Endodermal cell (in vitro differentiated cells): ENCODE measurements at regions not wholly inside any gene's neighbourhood (a gene's known extent, or its start where the extent isn't known, plus 50 kb on each side); places are given as distances from the start of the nearest gene placed in this dataset.

Experiments used
- DNase-seq: peaks from one replicate; pipeline ENCODE4 v3.0.0-alpha.2; 2017
- H3K27ac ChIP-seq: 2 replicates; pipeline ENCODE4 v1.5.1; 2013; ENCODE audit warnings: mild to moderate bottlenecking, low read depth, low read length, moderate library complexity
- H3K27me3 ChIP-seq: 2 replicates; pipeline ENCODE4 v1.6.1; 2013; ENCODE audit warnings: mild to moderate bottlenecking, low read length, moderate library complexity; ENCODE audit not compliant: insufficient read depth, control insufficient read depth, poor library complexity, severe bottlenecking
- H3K36me3 ChIP-seq: 2 replicates; pipeline ENCODE4 v1.7.0; 2013; ENCODE audit warnings: mild to moderate bottlenecking, low read length, moderate library complexity; ENCODE audit not compliant: control insufficient read depth, insufficient read depth
- H3K4me1 ChIP-seq: one replicate; pipeline ENCODE4 v1.7.0; 2013; ENCODE audit warnings: low read length; ENCODE audit not compliant: control insufficient read depth, insufficient read depth
- H3K4me3 ChIP-seq: 2 replicates; pipeline ENCODE4 v1.5.1; 2013; ENCODE audit warnings: mild to moderate bottlenecking, low read length, moderate library complexity
- H3K9ac ChIP-seq: 2 replicates; pipeline ENCODE4 v1.6.1; 2013; ENCODE audit warnings: mild to moderate bottlenecking, low read length, moderate library complexity; ENCODE audit not compliant: poor library complexity, severe bottlenecking; ENCODE audit errors: extremely low read depth
- H3K9me3 ChIP-seq: 2 replicates; pipeline ENCODE4 v1.6.1; 2013; ENCODE audit warnings: mild to moderate bottlenecking, low read length, moderate library complexity; ENCODE audit not compliant: control insufficient read depth
- H3K27ac Mint-ChIP-seq: 2 replicates; pipeline ENCODE4 v1.8.0; 2020; ENCODE audit warnings: mixed read lengths
- H3K27me3 Mint-ChIP-seq: 2 replicates; pipeline ENCODE4 v1.8.0; 2021; ENCODE audit warnings: mild to moderate bottlenecking, mixed read lengths; ENCODE audit not compliant: insufficient read depth
- H3K36me3 Mint-ChIP-seq: 2 replicates; pipeline ENCODE4 v1.8.0; 2020; ENCODE audit warnings: low read depth, mixed read lengths
- H3K4me1 Mint-ChIP-seq: 2 replicates; pipeline ENCODE4 v1.8.0; 2020; ENCODE audit warnings: mixed read lengths
- H3K4me3 Mint-ChIP-seq: 2 replicates; pipeline ENCODE4 v1.8.0; 2020; ENCODE audit warnings: mild to moderate bottlenecking, moderate library complexity, mixed read lengths
- H3K9me3 Mint-ChIP-seq: 2 replicates; pipeline ENCODE4 v1.8.0; 2020; ENCODE audit warnings: mild to moderate bottlenecking, mixed read lengths
- WGBS, 2 experiments: methylation state at CpG; one replicate each; pipeline versions ENCODE4 v1.1.5 to v1.1.7; 2013; ENCODE audit warnings: missing lambda C conversion rate in 2 of 2, mixed read lengths in 1 of 2; ENCODE audit not compliant: insufficient coverage in 1 of 2, insufficient read length in 1 of 2; 5-methylcytosine and 5-hydroxymethylcytosine counted together
- TF ChIP-seq, protein P1 (sequence below): fragments of 200-600 bp; sonication (generic); conservative IDR thresholded peaks from 2 replicates; pipeline ENCODE4 v1.5.0; 2021; ENCODE audit warnings: antibody characterized with exemption, mild to moderate bottlenecking

DNA sequence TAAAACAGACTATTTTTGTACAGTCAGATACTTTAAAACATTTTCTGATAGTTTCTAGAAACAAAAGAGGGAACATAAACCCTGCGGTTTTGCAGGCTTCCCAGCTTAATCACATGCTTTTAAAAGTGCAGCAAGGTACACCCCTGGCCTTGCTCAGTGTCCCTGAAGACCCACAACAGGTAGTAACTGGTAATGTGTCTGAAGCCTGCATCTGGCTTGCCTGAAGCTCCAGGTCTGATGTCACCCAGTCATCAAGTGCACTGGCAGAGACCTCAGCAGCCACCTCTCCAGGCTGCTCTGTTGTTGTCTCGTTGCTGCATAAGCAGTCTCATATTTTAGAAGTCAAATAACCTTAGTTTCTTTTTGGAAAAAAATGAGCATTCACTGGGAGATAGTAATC, 376.1 kb upstream of the MTPN start:
- 92% methylated on average over 2 of the region's 2 CpGs for WGBS, 2 experiments
- Histone ChIP-seq H3K9ac (no peak overlapping the region), H3K4me1 (no peaks in the 10 kb centered on the region), H3K27ac (no peak overlapping the region), H3K9me3 (no peaks in the 10 kb centered on the region), H3K27me3 (no peaks in the 10 kb centered on the region), H3K36me3 (no peaks in the 10 kb centered on the region), H3K4me3 (no peak overlapping the region)
- TF ChIP-seq, protein P1, sequence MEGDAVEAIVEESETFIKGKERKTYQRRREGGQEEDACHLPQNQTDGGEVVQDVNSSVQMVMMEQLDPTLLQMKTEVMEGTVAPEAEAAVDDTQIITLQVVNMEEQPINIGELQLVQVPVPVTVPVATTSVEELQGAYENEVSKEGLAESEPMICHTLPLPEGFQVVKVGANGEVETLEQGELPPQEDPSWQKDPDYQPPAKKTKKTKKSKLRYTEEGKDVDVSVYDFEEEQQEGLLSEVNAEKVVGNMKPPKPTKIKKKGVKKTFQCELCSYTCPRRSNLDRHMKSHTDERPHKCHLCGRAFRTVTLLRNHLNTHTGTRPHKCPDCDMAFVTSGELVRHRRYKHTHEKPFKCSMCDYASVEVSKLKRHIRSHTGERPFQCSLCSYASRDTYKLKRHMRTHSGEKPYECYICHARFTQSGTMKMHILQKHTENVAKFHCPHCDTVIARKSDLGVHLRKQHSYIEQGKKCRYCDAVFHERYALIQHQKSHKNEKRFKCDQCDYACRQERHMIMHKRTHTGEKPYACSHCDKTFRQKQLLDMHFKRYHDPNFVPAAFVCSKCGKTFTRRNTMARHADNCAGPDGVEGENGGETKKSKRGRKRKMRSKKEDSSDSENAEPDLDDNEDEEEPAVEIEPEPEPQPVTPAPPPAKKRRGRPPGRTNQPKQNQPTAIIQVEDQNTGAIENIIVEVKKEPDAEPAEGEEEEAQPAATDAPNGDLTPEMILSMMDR: no peak
- no peak overlapping the region for H3K4me3 Mint-ChIP-seq
- no peaks in the 10 kb centered on the region for H3K4me1 Mint-ChIP-seq
- no peaks in the 10 kb centered on the region for H3K27me3 Mint-ChIP-seq
- H3K36me3 Mint-ChIP-seq: no peaks in the 10 kb centered on the region
- H3K9me3 Mint-ChIP-seq: no peaks in the 10 kb centered on the region
- no peak overlapping the region for H3K27ac Mint-ChIP-seq
- no peak for DNase-seq

DNA sequence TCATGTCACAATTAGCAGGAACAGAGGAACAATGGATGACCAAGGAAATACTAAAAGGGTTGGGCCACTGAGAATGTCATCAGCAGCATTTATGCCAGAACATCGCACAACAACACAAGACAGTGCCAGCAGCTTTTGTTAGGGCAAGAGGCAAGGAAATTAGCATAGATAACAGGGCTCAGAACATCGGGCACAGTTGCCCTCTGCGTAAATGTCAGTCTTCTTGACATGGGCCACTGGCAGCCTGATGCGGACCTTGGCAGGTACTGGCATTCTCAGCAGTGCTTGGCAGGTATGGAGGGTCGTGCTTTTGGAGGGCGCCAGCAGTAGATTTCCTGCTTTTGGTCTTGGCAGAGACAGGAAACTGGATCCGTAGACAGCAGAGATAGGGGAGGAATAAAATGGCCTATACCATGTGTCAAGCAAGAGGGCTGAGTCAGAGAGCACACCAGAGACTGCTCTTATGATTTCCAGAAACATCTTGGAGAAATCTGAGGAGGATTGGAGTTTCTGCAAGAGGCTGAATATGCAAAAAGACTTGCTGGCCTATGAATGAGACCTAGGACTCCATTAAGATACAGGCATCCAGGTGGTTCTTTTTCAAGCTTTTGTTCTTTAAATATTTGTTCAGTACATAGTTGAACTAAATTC, 371.5 kb upstream of the MTPN start:
- Mint-ChIP-seq H3K27me3 (no peaks in the 10 kb centered on the region), H3K4me1 (peaks cover 2% of the 10 kb centered on the region), H3K27ac (no peak overlapping the region), H3K9me3 (no peaks in the 10 kb centered on the region), H3K4me3 (no peak overlapping the region), H3K36me3 (no peaks in the 10 kb centered on the region)
- DNase-seq: no peak
- Histone ChIP-seq H3K9ac (no peak overlapping the region), H3K4me1 (no peaks in the 10 kb centered on the region), H3K27me3 (no peaks in the 10 kb centered on the region), H3K9me3 (no peaks in the 10 kb centered on the region), H3K27ac (no peak overlapping the region), H3K36me3 (no peaks in the 10 kb centered on the region), H3K4me3 (no peak overlapping the region)
- TF ChIP-seq, protein P1: no peak
- WGBS, 2 experiments: 94 to 100% methylated on average over 3 to 7 of the region's 7 CpGs

DNA sequence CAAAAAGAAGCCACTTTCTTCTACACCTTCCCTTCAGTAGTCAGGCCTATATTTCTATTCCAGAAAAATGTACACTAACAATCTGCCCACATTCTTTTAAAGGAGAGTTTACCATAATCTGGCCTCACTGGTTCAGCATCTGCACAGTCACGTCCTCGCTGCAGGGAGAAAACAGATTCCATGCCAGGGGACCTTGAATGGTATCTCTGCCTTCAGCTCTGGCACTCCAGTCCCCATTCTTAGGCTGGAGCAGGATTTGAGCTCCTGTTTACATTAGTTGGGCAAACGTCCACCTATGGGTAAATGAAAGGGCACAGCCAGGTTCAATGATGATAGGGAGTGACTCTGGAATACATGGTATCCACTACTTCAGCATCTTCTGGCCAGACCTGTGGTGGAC, 371.0 kb upstream of the MTPN start:
- no peak overlapping the region for H3K9ac ChIP-seq
- TF ChIP-seq, protein P1: no peak
- Mint-ChIP-seq H3K36me3 (no peaks in the 10 kb centered on the region), H3K4me3 (no peak overlapping the region), H3K4me1 (peaks cover 2% of the 10 kb centered on the region), H3K27ac (no peak overlapping the region), H3K27me3 (no peaks in the 10 kb centered on the region), H3K9me3 (no peaks in the 10 kb centered on the region)
- H3K9me3 ChIP-seq: no peaks in the 10 kb centered on the region
- 85% methylated on average over 3 of the region's 3 CpGs; no CpG with 5 or more reads in 1 of the 2 experiments for WGBS, 2 experiments
- no peak for DNase-seq
- no peaks in the 10 kb centered on the region for H3K36me3 ChIP-seq
- H3K27ac ChIP-seq: no peak overlapping the region
- H3K4me1 ChIP-seq: no peaks in the 10 kb centered on the region
- no peak overlapping the region for H3K4me3 ChIP-seq
- H3K27me3 ChIP-seq: no peaks in the 10 kb centered on the region
